ENCODE measurements at regions not wholly inside any gene's neighbourhood (a gene's known extent, or its start where the extent isn't known, plus 50 kb on each side); places are given as distances from the start of the nearest gene placed in this dataset.

DNA sequence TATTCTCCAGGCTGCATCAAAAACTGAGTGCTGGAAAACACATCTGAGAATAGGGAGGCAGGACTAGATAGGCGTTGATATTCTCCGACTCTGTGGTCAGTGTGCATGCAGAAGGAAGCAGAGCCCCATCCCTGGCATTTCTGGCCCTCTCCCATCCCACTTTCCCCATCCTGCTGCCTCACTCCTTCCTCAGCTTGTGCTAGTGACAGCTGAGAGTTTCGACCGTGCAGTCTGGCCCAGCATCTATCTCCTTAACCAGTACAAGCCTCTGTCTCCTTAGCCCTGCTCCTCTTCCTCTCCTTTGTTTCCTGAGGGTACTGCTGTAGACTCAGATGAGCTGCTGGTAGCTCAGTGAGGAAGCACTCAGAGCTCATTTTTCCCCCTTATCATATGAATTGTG, 163.2 kb downstream of the SUCLA2 start:
- Histone ChIP-seq H3K9me3 (ENCODE audit: insufficient read depth, low read depth) (no peaks in the 10 kb centered on the region), H3F3A (ENCODE audit: insufficient read depth, low read depth) (no peaks in the 10 kb centered on the region), H4K20me1 (ENCODE audit: insufficient read depth) (no peaks in the 10 kb centered on the region), H3K27me3 (ENCODE audit: insufficient read depth, low read depth) (no peaks in the 10 kb centered on the region), H3K4me2 (no peak overlapping the region), H3K4me1 (replicated peaks; ENCODE audit: insufficient read depth) (no peaks in the 10 kb centered on the region), H3K4me3 (no peak overlapping the region), H3K36me3 (ENCODE audit: low read depth) (no peaks in the 10 kb centered on the region), H3K79me2 (ENCODE audit: low read depth) (no peaks in the 10 kb centered on the region), H3K9me2 (ENCODE audit: insufficient read depth) (no peaks in the 10 kb centered on the region), H2AFZ (no peak overlapping the region), H3K27ac (no peak overlapping the region)
- CTCF ChIA-PET: no interaction called here
- intact Hi-C loops (cut with micrococcal nuclease; ENCODE audit: unreplicated experiment): no loop called here
- TF ChIP-seq EZH2 (IDR thresholded peaks at IDR 0.05; ENCODE audit: low read depth): no peak
- TF ChIP-seq, protein P1, sequence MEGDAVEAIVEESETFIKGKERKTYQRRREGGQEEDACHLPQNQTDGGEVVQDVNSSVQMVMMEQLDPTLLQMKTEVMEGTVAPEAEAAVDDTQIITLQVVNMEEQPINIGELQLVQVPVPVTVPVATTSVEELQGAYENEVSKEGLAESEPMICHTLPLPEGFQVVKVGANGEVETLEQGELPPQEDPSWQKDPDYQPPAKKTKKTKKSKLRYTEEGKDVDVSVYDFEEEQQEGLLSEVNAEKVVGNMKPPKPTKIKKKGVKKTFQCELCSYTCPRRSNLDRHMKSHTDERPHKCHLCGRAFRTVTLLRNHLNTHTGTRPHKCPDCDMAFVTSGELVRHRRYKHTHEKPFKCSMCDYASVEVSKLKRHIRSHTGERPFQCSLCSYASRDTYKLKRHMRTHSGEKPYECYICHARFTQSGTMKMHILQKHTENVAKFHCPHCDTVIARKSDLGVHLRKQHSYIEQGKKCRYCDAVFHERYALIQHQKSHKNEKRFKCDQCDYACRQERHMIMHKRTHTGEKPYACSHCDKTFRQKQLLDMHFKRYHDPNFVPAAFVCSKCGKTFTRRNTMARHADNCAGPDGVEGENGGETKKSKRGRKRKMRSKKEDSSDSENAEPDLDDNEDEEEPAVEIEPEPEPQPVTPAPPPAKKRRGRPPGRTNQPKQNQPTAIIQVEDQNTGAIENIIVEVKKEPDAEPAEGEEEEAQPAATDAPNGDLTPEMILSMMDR (conservative IDR thresholded peaks at IDR 0.05): no peak
- BruUV-seq (replicated peaks): no TSS peak
- DNase-seq: no peak
- POLR2A ChIA-PET (ENCODE audit: unreplicated experiment): no interaction called here

DNA sequence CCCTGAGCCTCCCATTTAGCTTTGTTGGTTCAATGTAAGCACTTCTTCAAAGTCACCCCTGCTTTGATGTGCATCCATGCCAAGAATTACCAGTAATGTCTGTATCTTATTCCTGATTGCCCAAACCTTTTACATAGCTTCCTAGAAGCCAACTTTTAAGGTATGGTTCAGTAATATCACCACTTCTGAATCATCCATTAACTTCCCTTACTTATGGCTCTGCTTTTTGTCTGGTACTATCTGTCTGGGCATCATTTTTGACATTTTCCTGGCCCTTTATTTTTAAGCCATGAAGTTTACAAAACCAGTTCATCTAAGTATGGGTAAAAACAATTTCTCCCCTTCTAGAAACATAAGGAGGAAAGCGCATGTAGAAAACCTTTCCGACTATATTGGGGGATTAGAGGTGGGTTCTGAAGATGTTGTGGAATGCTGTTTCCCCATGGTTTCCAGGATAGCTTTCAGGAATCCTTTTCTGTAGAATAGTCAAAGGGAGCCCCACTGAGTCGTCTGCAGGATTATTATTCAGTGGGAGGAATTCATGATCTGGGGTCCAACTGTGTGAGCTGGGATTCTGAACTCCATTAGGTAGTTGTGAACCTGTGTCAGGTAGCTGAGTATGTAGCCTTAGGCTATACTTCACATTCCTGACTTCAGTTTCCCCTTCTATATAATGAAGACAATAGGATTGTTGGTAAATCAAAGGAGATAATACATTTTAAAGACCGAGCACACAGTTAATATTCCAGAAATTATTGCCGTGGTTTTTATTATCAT, 163.8 kb downstream of the SUCLA2 start:
- H2AFZ ChIP-seq: no peak overlapping the region
- ChIA-PET POLR2A (ENCODE audit: unreplicated experiment) (no interaction called here), CTCF (no interaction called here)
- no peaks in the 10 kb centered on the region for H3F3A ChIP-seq (ENCODE audit: insufficient read depth, low read depth)
- intact Hi-C loops (cut with micrococcal nuclease; ENCODE audit: unreplicated experiment): no loop called here
- H4K20me1 ChIP-seq (ENCODE audit: insufficient read depth): no peaks in the 10 kb centered on the region
- no peak overlapping the region for H3K4me3 ChIP-seq
- H3K9me2 ChIP-seq (ENCODE audit: insufficient read depth): no peaks in the 10 kb centered on the region
- no peak for DNase-seq
- no peaks in the 10 kb centered on the region for H3K4me1 ChIP-seq (replicated peaks; ENCODE audit: insufficient read depth)
- H3K27ac ChIP-seq: no peak overlapping the region
- TF ChIP-seq EZH2 (IDR thresholded peaks at IDR 0.05; ENCODE audit: low read depth): no peak
- TF ChIP-seq, protein P1 (conservative IDR thresholded peaks at IDR 0.05): no peak
- BruUV-seq (replicated peaks): no TSS peak
- no peaks in the 10 kb centered on the region for H3K27me3 ChIP-seq (ENCODE audit: insufficient read depth, low read depth)
- no peaks in the 10 kb centered on the region for H3K79me2 ChIP-seq (ENCODE audit: low read depth)
- H3K36me3 ChIP-seq (ENCODE audit: low read depth): no peaks in the 10 kb centered on the region
- no peak overlapping the region for H3K4me2 ChIP-seq
- H3K9me3 ChIP-seq (ENCODE audit: insufficient read depth, low read depth): no peaks in the 10 kb centered on the region

DNA sequence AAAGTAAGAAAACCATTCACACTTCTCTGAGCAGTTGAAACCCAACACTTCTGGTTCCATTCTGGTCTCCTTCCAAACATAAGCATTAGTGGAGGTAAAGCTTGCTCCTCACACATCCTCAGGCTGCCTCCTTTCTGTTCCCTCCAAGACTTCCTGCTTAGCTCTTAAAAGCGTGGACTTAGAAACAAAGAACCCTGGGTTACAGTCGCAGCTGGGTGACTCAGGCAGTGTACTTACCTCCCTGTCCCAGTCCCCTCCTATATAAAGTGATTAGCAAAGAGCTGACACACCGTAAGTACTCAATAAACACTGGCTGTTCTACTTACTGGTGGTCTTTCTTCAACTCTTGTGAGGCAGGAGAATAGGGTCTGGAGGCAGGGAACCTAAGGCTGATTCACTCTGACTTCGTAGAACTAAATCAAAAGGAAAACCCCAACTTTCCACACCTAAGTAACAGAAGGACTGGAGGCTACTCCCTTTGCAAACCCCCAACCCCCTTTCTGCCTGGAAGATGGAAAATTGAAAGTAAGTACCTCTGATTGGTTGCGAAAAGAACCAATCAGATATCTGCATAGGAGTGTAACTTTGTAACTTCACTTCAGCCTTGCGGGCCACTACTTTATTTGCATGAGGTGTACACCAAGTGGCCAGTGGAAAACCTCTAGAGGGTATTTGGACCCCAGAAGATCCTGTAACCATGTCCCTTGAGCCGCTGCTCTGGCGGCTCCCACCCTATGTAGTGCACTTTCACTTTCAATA, 165.4 kb downstream of the SUCLA2 start:
- Histone ChIP-seq H2AFZ (peak overlapping the region; percentile 30; the same call in 1 of the 2 replicates), H3K4me2 (peak overlapping the region; percentile 46; the same call in 1 of the 2 replicates), H3K9me2 (ENCODE audit: insufficient read depth) (no peaks in the 10 kb centered on the region), H3K79me2 (ENCODE audit: low read depth) (no peaks in the 10 kb centered on the region), H3K27me3 (ENCODE audit: insufficient read depth, low read depth) (no peaks in the 10 kb centered on the region), H3K36me3 (ENCODE audit: low read depth) (no peaks in the 10 kb centered on the region), H3K4me3 (no peak overlapping the region), H3F3A (ENCODE audit: insufficient read depth, low read depth) (no peaks in the 10 kb centered on the region), H3K27ac (no peak overlapping the region), H4K20me1 (ENCODE audit: insufficient read depth) (no peaks in the 10 kb centered on the region), H3K4me1 (replicated peaks; ENCODE audit: insufficient read depth) (no peaks in the 10 kb centered on the region), H3K9me3 (ENCODE audit: insufficient read depth, low read depth) (no peaks in the 10 kb centered on the region)
- intact Hi-C loops (cut with micrococcal nuclease; ENCODE audit: unreplicated experiment): no loop called here
- POLR2A ChIA-PET (ENCODE audit: unreplicated experiment): no interaction called here
- CTCF ChIA-PET: no interaction called here
- TF ChIP-seq, protein P1 (conservative IDR thresholded peaks at IDR 0.05): no peak
- no peak for TF ChIP-seq EZH2 (IDR thresholded peaks at IDR 0.05; ENCODE audit: low read depth)
- DNase-seq: no peak
- BruUV-seq (replicated peaks): no TSS peak

All from PC-9 (cell line).